Gastrocnemius medialis (tissue), 4 donors: ENCODE measurements at regions not wholly inside any gene's neighbourhood (a gene's known extent, or its start where the extent isn't known, plus 50 kb on each side); places are given as distances from the start of the nearest gene placed in this dataset.

ENCODE experiments used
- ATAC-seq, 2 donors: fragments of 150-250 bp; one replicate each; pipeline ENCODE4 v1.9.1; 2016
- DNase-seq, 2 donors: peaks; one replicate each; pipeline ENCODE4 v3.0.0-alpha.2; 2019
- H3K27ac ChIP-seq, 4 donors: fragments of 200-600 bp; sonication (generic); 1 replicate in 1 of 4; 2 replicates in 3 of 4; pipeline ENCODE4 v1.5.1; 2016 to 2018; ENCODE audit warnings: mild to moderate bottlenecking in 2 of 4, moderate library complexity in 1 of 4
- H3K27me3 ChIP-seq, 3 donors: fragments of 200-600 bp; sonication (generic) in 2 of 3; 1 replicate in 1 of 3; 2 replicates in 2 of 3; pipeline versions ENCODE4 v1.5.1 to v1.6.0; 2016 to 2019; ENCODE audit warnings: mild to moderate bottlenecking in 1 of 3, moderate library complexity in 1 of 3
- H3K36me3 ChIP-seq, 2 donors: fragments of 200-600 bp; sonication (generic) in 1 of 2; one replicate each; pipeline ENCODE4 v1.5.1; 2017 to 2018
- H3K4me1 ChIP-seq, 2 donors: fragments of 200-600 bp; sonication (generic) in 1 of 2; one replicate each; pipeline ENCODE4 v1.5.1; 2016 to 2017; ENCODE audit warnings: mild to moderate bottlenecking in 2 of 2
- H3K4me3 ChIP-seq, 4 donors: fragments of 200-600 bp; sonication (generic) in 3 of 4; 1 replicate in 1 of 4; 2 replicates in 3 of 4; pipeline ENCODE4 v1.5.1; 2016 to 2019; ENCODE audit warnings: mild to moderate bottlenecking in 2 of 4
- H3K9me3 ChIP-seq, 3 donors: fragments of 200-600 bp; sonication (generic) in 2 of 3; 1 replicate in 1 of 3; 2 replicates in 2 of 3; pipeline ENCODE4 v1.5.1; 2016 to 2019
- CTCF ChIP-seq, 5 experiments: fragments of 450-650 bp in 3 of 5; fragments of 200-600 bp in 2 of 5; sonication (generic) in 2 of 5; IDR thresholded peaks in 4 of 5; conservative IDR thresholded peaks in 1 of 5; 1 replicate in 4 of 5; 2 replicates in 1 of 5; pipeline ENCODE4 v1.5.1; 2016 to 2019; ENCODE audit warnings: antibody characterized with exemption in 5 of 5, mild to moderate bottlenecking in 3 of 5, moderate library complexity in 3 of 5
- POLR2A ChIP-seq, 2 donors: fragments of 450-650 bp; IDR thresholded peaks; one replicate each; pipeline ENCODE4 v1.6.1; 2017; ENCODE audit warnings: antibody characterized with exemption in 2 of 2, mild to moderate bottlenecking in 2 of 2, moderate library complexity in 2 of 2
- in situ Hi-C, 4 donors: fragments of 200-750 bp; cut with MboI; loops; one replicate each; pipeline versions ENCODE4 v1.15.0 to v1.8.0; 2017; ENCODE audit warnings: low sequenced_read_pairs in 4 of 4
- intact Hi-C: fragments of 100-400 bp; cut with DNase I; formaldehyde crosslinking; loops from one replicate; pipeline ENCODE4 v1.15.1; 2023; ENCODE audit warnings: low total_unique reads

GRCh38 chr4:20504146-20504545, 196.1 kb upstream of the PACRGL start:
- no peak overlapping the region for H3K27ac ChIP-seq
- no peak for ATAC-seq
- TF ChIP-seq POLR2A (IDR thresholded peaks at IDR 0.05), result no peak
- no peak for TF ChIP-seq CTCF (IDR thresholded peaks at IDR 0.05 in 4 of 5, conservative IDR thresholded peaks at IDR 0.05 in 1 of 5)
- in situ Hi-C loops (no loop called here), intact Hi-C loops (no loop called here)
- H3K4me1 ChIP-seq, result no peaks in the 10 kb centered on the region
- H3K27me3 ChIP-seq, result no peaks in the 10 kb centered on the region
- H3K4me3 ChIP-seq, result no peak overlapping the region
- no peaks in the 10 kb centered on the region for H3K9me3 ChIP-seq
- DNase-seq, result no peak
- no peaks in the 10 kb centered on the region for H3K36me3 ChIP-seq

GRCh38 chr4:20505927-20506326, 194.3 kb upstream of the PACRGL start:
- DNase-seq (no peak), ATAC-seq (no peak)
- H3K4me1 ChIP-seq, result no peaks in the 10 kb centered on the region
- intact Hi-C loops, result no loop called here
- TF ChIP-seq CTCF (IDR thresholded peaks at IDR 0.05 in 4 of 5, conservative IDR thresholded peaks at IDR 0.05 in 1 of 5), result no peak
- no peak for TF ChIP-seq POLR2A (IDR thresholded peaks at IDR 0.05)
- H3K4me3 ChIP-seq, result no peak overlapping the region
- no peaks in the 10 kb centered on the region for H3K27me3 ChIP-seq
- no peaks in the 10 kb centered on the region for H3K9me3 ChIP-seq
- in situ Hi-C loops, result no loop called here
- H3K36me3 ChIP-seq, result no peaks in the 10 kb centered on the region
- no peak overlapping the region for H3K27ac ChIP-seq

- in situ Hi-C loops, result no loop called here
- Histone ChIP-seq H3K36me3 (no peaks in the 10 kb centered on the region), H3K4me1 (no peaks in the 10 kb centered on the region), H3K4me3 (no peak overlapping the region), H3K27me3 (no peaks in the 10 kb centered on the region), H3K27ac (no peak overlapping the region), H3K9me3 (no peaks in the 10 kb centered on the region)
- intact Hi-C loops, result no loop called here
- DNase-seq, result no peak
- TF ChIP-seq CTCF (IDR thresholded peaks at IDR 0.05 in 4 of 5, conservative IDR thresholded peaks at IDR 0.05 in 1 of 5) (no peak), POLR2A (IDR thresholded peaks at IDR 0.05) (no peak)
- ATAC-seq, result no peak
Measured at GRCh38 chr4:20506827-20507226, 193.4 kb upstream of the PACRGL start.

- intact Hi-C loops (no loop called here), in situ Hi-C loops (no loop called here)
- Histone ChIP-seq H3K9me3 (no peaks in the 10 kb centered on the region), H3K27ac (no peak overlapping the region), H3K4me1 (no peaks in the 10 kb centered on the region), H3K4me3 (no peak overlapping the region), H3K36me3 (no peaks in the 10 kb centered on the region), H3K27me3 (no peaks in the 10 kb centered on the region)
- DNase-seq (no peak), ATAC-seq (no peak)
- TF ChIP-seq CTCF (IDR thresholded peaks at IDR 0.05 in 4 of 5, conservative IDR thresholded peaks at IDR 0.05 in 1 of 5) (no peak), POLR2A (IDR thresholded peaks at IDR 0.05) (no peak)
Measured at GRCh38 chr4:20509315-20509714, 190.9 kb upstream of the PACRGL start.

GRCh38 chr4:20512033-20512792, 188.0 kb upstream of the PACRGL start:
- ATAC-seq, result no peak
- intact Hi-C loops, result no loop called here
- H3K36me3 ChIP-seq, result no peaks in the 10 kb centered on the region
- in situ Hi-C loops, result no loop called here
- no peaks in the 10 kb centered on the region for H3K9me3 ChIP-seq
- no peak overlapping the region for H3K4me3 ChIP-seq
- DNase-seq, result no peak
- no peaks in the 10 kb centered on the region for H3K27me3 ChIP-seq
- TF ChIP-seq CTCF (IDR thresholded peaks at IDR 0.05 in 4 of 5, conservative IDR thresholded peaks at IDR 0.05 in 1 of 5) (no peak), POLR2A (IDR thresholded peaks at IDR 0.05) (no peak)
- no peaks in the 10 kb centered on the region for H3K4me1 ChIP-seq
- no peak overlapping the region for H3K27ac ChIP-seq
